NCI-H1436 (cell line): ENCODE measurements at regions not wholly inside any gene's neighbourhood (a gene's known extent, or its start where the extent isn't known, plus 50 kb on each side); places are given as distances from the start of the nearest gene placed in this dataset.

ENCODE experiments used
- DNase-seq: peaks from one replicate; lab custom pipeline; 2025; lab: John Stamatoyannopoulos, UW

- DNase-seq = no peak
These were observed 244.7 kb downstream of the NDUFA10 start for GRCh38 chr2:239780236-239780994.

- no peak for DNase-seq
These were observed 245.6 kb downstream of the NDUFA10 start for GRCh38 chr2:239779584-239779983.

- no peak for DNase-seq
These were observed 246.1 kb downstream of the NDUFA10 start for GRCh38 chr2:239778861-239779558.

GRCh38 chr2:239778042-239778851 is 246.9 kb downstream of the NDUFA10 start:
- DNase-seq = no peak

GRCh38 chr2:239777219-239777618 is 247.9 kb downstream of the NDUFA10 start:
- DNase-seq = no peak

- DNase-seq = no peak
These were observed 248.6 kb downstream of the NDUFA10 start for GRCh38 chr2:239776436-239777005.

- no peak for DNase-seq
These were observed 249.3 kb downstream of the NDUFA10 start for GRCh38 chr2:239775623-239776435.

- DNase-seq = no peak
These were observed 250.1 kb downstream of the NDUFA10 start for GRCh38 chr2:239774933-239775622.

GRCh38 chr2:239774142-239774462 is 251.0 kb downstream of the NDUFA10 start:
- no peak for DNase-seq

GRCh38 chr2:239773228-239774141 is 251.7 kb downstream of the NDUFA10 start:
- DNase-seq = no peak

- no peak for DNase-seq
These were observed 252.4 kb downstream of the NDUFA10 start for GRCh38 chr2:239772721-239773120.

GRCh38 chr2:239770246-239770639 is 254.9 kb downstream of the NDUFA10 start:
- no peak for DNase-seq

GRCh38 chr2:239769554-239770245 is 255.4 kb downstream of the NDUFA10 start:
- no peak for DNase-seq

GRCh38 chr2:239768907-239769553 is 256.1 kb downstream of the NDUFA10 start:
- no peak for DNase-seq

- DNase-seq = no peak
These were observed 256.9 kb downstream of the NDUFA10 start for GRCh38 chr2:239768031-239768790.

GRCh38 chr2:239767021-239767905 is 257.9 kb downstream of the NDUFA10 start:
- DNase-seq = no peak

- no peak for DNase-seq
These were observed 259.2 kb downstream of the NDUFA10 start for GRCh38 chr2:239765911-239766310.
